ENCODE measurements at regions not wholly inside any gene's neighbourhood (a gene's known extent, or its start where the extent isn't known, plus 50 kb on each side); places are given as distances from the start of the nearest gene placed in this dataset.

DNA sequence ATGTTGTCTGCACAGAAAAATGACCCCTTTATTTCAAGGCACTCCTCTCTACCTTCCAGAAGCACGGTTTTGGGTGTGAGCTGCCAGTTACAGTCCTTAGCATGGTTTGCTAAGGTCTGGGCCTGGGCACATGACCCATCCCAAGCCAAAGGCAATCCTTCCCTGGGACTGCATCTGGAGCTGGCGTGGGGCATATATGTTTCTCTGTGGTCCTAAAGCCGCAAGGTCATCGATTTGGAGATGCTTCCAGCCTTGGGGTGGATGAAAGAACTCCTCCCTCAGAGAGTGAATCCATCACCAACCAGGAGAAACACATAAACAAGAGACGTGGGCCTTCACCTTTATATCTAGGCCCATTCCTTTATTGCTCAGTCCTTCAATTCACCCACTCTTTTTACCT lies 50.1 kb upstream of the IGFBP3 start:
- TF ChIP-seq EP300 (IDR thresholded peaks at IDR 0.05) (no peak), POLR2A (IDR thresholded peaks at IDR 0.05) (no peak)
- TF ChIP-seq, protein P1, sequence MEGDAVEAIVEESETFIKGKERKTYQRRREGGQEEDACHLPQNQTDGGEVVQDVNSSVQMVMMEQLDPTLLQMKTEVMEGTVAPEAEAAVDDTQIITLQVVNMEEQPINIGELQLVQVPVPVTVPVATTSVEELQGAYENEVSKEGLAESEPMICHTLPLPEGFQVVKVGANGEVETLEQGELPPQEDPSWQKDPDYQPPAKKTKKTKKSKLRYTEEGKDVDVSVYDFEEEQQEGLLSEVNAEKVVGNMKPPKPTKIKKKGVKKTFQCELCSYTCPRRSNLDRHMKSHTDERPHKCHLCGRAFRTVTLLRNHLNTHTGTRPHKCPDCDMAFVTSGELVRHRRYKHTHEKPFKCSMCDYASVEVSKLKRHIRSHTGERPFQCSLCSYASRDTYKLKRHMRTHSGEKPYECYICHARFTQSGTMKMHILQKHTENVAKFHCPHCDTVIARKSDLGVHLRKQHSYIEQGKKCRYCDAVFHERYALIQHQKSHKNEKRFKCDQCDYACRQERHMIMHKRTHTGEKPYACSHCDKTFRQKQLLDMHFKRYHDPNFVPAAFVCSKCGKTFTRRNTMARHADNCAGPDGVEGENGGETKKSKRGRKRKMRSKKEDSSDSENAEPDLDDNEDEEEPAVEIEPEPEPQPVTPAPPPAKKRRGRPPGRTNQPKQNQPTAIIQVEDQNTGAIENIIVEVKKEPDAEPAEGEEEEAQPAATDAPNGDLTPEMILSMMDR (IDR thresholded peaks at IDR 0.05), result no peak
- H3K9me3 ChIP-seq, result no peaks in the 10 kb centered on the region
- no peaks in the 10 kb centered on the region for H3K36me3 ChIP-seq
- H3K27ac ChIP-seq, result no peak overlapping the region
- no peak for DNase-seq (ENCODE audit: low spot score in 2 of 2)
- WGBS, 2 donors, result 89 to 92% methylated on average over 5 of the region's 5 CpGs
- H3K4me1 ChIP-seq, result peaks cover 0 to 9% (median 0%) of the 10 kb centered on the region in 4 donors
- no peak overlapping the region for H3K4me3 ChIP-seq
- no peaks in the 10 kb centered on the region for H3K27me3 ChIP-seq
